HG02973 (cell line): ENCODE measurements at regions not wholly inside any gene's neighbourhood (a gene's known extent, or its start where the extent isn't known, plus 50 kb on each side); places are given as distances from the start of the nearest gene placed in this dataset.
"Not testable (repeated sequence)": the region's sequence is repeated elsewhere in the genome, so short reads cannot be mapped to it uniquely, and the experiment has no call there.

ENCODE experiments used
- ATAC-seq: cut with Tn5 transposase; IDR thresholded peaks from one replicate; pipeline ENCODE4 v1.9.1; 2021; ENCODE audit warnings: moderate library complexity; ENCODE audit not compliant: unreplicated experiment

DNA sequence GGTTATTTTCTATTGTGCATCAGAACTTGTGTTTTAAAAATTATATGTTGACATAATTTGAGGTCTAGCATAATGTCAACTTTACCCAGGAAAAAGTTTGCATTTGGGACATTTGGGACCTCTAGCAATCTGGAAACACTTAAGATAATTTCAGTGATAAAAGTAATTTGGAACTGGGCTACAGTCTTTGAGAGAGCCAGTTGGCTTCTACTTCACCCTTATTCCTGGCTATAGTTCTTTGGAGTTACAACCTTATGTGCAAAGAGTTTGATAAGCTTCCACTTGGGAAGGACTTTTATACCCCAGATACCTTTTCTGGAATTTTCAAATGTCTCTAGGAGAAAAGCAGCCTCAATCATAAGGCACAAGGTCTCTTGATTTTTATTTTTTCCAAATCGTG is 139.3 kb downstream of the ARRDC3 start:
- ATAC-seq = no peak

DNA sequence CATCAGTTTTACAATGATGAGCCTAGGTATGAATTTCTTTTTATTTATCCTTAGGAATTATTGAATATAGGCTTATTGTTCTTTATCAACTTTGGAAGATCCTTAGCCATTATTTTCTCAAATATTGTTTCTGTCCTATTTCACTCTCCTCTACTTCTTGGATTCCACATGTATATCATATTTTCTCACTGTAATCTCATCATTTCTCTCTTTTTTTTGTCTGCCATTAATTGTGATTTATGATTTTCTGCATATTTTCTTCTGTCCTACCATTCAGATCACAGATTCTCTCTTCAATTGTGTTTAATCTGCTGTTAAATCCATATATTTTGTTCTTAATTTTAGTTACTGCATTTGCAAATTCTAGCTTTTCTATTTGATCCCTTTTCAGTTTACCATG is 139.8 kb downstream of the ARRDC3 start:
- no peak for ATAC-seq

DNA sequence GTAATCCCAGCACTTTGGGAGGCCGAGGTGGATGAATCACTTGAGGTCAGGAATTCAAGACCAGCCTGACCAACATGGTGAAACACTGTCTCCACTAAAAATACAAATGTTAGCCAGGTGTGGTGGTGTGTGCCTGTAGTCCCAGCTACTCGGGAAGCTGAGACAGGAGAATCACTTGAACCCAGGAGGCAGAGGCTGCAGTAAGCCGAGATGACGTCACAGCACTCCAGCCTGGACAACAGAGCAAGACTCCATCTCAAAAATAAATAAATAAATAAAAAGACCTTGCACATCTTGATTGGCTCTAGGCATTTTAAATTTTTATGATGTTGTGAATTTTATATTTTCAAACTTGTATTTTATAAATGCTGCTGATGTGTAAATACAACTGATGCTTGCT is 141.7 kb downstream of the ARRDC3 start:
- ATAC-seq = not testable (repeated sequence)

DNA sequence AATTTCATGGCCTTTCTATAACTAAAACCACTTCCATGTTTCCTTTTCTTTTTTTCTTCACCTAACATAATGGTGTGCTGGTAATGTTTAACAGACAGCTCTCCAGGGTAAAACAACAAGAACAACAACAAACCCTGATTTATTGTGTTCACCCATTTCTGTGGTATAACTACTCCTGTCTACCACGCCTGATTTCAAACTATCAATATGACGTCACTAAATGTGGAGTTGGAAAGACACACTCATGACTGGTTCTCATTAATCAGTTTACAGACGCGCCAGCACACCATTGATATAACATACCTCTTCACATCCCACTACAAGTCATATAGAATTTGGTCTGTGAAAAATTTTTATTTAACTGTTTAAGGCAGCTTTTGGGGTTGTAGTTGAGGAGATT is 142.9 kb downstream of the ARRDC3 start:
- no peak for ATAC-seq

DNA sequence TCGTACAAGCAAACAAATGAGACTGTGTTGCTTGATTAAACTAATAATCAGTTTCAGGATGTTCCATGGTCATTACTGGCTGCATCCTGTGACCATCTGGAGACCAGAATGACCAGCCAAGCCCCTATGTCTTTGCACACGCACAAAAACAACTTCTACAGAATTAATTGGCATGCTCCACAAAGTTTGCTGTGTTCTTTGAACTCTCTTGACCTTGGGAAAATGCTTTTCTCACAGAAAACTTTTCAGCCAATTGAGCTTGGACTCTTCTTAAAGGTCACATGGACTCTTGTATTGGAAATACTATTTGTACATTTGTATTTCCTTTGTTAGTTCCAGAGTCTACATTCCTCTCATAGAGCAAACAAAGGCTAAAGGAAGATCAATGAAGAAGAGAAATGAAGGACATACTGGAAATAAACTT is 147.8 kb downstream of the ARRDC3 start:
- ATAC-seq = no peak

DNA sequence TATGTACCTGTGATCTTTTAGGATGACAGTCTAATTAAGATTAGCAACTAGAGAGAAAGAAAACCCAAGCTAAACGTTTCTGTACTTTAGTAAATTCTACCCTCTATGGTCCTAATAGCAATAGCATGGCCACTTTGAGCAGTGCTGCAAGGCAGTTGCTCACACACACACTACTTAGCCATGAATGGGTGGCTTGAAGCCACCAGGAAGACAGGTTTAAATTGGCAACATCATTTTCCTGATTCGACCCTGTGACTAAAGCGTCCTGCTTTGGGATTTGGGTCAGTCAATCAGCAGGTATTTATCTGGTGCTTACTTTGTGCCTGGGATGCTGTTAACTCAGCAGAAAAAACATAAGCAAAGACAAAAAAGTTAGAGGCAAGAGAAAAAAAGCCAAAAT is 150.6 kb downstream of the ARRDC3 start:
- no peak for ATAC-seq

DNA sequence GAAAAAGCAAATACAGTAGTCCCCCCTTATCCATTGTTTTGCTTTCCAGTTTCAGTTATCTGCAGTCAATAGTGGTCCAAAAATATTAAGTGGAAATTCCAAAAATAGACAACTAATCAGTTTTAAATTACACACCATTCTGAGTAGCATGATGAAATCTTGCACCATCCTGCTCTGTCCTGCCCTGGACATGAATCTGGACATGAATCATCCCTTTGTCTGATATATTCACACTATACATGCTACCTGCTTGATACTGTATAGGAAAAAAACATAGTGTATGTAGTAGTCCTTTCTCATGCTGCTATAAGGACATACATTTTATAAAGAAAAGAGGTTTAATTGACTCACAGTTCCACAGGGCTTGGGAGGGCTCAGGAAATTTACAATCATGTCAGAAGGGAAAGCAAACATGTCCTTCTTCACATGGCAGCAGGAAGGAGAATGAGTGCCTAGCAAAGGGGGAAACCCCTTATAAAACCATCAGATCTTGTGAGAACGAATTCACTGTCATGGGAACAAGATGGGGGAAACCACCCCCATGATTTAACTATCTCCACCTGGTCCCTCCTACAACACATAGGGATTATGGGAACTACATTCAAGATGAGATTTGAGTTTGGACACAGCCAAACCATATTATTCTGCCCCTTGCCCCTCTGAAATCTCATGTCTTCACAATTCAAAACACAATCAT is 153.9 kb downstream of the ARRDC3 start:
- no peak for ATAC-seq

DNA sequence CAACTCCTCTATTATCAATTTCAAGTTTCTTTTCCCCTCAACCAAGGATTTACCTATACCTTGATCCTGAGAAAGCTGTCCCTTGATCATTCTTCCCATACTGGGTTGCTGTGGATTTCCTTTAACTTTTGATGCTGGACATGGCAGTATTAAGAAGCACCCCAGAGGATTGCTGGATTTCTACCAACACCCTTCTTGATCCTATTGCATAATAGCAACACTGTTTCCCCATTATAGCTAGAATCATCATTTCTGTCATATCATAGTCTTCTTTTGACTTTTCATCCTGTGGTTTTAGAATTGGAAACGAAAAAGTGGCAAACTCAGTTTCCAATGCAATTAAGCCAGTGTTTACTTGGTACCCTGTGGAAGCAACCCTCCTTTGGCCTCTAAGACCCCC is 154.9 kb downstream of the ARRDC3 start:
- ATAC-seq = no peak

DNA sequence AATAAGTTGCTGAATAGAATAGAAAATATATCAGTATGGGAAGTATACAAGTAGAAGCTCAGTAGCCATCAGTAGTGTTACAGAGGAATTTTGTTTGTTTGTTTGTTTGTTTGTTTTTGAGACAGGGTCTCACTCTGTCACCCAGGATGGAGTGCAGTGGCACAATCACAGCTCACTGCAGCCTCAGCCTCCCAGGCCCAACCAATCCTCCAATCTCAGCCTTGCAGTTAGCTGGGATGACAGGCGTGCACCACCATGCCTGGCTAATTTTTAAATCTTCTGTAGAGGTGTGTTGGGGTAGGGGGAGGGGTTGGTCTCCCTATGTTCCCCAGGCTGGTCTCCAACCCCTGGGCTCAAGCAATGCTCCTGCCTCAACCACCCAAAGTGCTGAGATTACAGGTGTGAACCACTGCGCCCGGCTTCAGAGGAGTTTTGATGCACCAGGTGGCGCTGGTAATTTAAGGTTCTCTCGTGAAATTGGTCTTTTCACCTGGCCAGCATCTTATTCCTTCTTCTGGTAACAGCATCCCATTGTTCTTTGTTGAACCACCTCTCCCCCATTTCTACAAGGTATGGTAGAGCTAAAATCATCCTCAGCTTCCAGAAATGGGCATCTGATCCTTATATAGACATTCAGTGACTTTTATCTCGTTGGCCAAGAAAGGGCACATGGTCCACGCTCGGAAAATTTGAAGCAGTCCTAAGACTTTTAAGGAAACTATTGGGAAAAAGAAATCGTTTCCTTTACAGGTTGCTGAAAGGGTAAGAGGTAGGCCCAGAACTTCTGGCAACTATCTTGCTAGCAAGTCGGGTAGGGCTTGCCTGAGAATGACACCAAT is 157.1 kb downstream of the ARRDC3 start:
- peak; percentile 82 for ATAC-seq

DNA sequence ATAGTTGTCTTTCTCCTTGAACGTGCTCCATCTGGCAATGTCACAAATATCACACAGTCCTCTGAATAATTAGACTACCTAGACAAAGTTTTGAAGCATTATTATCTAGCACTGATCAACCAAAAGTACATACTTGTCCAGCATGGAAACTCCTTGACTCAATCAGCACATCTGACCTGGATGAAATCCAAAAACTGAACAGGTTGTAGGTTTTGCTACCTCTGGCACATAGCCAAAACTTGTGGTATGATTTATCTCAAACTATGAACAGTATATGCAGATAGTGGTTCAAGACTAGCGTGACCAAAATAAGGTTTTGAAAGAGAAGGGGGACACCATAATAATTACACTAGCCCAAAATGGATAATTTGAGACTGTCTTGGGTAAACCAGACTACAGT is 158.1 kb downstream of the ARRDC3 start:
- no peak for ATAC-seq

DNA sequence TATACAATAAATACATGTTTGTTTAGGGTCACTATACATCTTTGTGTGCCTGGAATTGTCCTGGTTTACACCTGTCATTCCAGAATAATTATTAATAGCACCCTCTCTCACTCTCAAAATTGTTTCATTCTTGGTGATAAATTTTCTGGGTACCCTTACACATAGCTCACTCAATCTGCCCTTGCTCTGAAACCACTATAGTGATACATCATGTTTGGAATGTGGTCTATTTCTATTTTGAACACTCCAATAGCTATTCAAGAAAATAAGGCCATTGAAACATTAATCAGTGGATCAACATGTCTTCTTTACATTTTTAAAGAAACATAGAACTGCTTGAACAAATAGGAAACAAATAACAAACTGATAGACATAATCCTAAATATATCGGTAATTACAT is 158.7 kb downstream of the ARRDC3 start:
- ATAC-seq = no peak

DNA sequence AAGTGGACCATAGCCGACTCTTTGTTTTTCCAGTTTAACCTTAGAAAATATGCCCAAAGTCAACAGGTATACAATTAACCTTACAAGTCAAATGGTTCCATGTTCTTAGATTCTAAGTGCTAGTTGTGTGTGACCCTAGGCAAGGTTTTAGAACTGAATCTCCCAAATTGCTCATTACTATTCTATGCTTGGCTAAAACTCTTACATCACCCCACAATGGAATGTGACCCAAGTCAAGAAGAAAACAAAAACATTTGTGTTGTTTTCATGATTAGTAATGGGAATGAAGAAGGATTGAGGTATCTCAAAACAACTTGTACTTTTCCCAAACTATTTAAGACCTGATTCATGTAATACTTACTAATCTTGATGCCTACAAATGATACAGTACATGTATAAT is 159.2 kb downstream of the ARRDC3 start:
- ATAC-seq = no peak

DNA sequence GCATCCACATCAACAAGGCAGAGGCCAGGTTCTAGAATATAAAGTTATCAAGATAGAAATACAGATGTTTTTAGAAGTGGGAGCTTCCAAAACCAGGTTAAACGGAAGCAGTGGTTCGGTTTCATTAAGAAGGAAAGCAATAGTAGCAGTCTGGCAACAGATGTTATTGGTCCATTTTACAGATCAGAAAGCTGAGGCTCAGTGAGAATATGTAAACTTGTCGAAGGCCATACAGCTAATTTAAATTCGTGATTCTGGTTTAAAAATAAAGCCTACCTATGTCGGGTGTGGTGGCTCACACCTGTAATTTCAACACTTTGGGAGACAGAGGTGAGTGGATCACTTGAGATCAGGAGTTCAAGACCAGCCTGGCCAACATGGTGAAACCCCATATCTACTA is 160.6 kb downstream of the ARRDC3 start:
- no peak for ATAC-seq

DNA sequence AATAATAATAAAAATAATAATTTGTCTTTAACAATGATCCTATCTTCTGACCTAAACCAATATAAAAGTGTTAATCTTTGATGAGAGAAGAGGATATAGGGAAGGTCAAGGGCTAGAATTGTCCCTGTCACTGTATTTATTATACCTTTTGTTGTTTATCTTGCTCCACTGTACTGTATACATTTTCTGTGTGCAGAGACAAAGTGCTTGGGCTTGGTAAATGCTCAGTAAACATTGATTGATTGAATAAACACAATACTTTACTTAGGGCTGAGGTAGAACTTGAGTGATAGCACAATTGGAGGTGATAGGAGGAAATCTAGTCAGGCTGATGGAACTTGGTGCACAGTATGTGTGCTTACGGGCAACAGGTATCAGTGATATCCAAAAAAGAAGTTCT is 161.2 kb downstream of the ARRDC3 start:
- no peak for ATAC-seq

DNA sequence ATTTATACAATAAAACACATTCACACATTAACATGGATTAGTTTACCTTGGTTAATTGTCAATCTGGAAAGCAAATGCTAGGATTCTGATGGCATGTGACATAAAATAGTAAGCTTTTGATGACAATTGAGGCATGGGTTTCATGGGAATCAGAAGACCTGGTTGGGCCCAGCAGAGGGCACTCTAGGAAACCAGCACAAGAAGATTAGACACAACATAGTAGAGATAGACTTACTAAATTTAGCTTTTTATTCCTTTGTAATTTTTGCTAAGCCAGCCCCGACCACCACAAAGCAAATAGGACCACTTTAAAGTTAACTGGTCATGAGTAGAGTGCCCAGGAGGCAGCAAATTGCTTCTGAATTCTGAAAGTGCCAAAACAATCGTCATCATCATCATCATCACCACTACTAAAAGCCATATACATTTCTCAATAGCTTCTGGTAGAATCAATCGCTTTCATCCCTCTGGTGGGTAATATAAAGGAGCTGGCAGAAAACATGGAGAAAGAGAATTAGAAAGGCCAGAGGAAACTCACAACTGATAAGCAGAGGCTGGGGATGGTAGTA is 163.2 kb downstream of the ARRDC3 start:
- ATAC-seq = no peak

DNA sequence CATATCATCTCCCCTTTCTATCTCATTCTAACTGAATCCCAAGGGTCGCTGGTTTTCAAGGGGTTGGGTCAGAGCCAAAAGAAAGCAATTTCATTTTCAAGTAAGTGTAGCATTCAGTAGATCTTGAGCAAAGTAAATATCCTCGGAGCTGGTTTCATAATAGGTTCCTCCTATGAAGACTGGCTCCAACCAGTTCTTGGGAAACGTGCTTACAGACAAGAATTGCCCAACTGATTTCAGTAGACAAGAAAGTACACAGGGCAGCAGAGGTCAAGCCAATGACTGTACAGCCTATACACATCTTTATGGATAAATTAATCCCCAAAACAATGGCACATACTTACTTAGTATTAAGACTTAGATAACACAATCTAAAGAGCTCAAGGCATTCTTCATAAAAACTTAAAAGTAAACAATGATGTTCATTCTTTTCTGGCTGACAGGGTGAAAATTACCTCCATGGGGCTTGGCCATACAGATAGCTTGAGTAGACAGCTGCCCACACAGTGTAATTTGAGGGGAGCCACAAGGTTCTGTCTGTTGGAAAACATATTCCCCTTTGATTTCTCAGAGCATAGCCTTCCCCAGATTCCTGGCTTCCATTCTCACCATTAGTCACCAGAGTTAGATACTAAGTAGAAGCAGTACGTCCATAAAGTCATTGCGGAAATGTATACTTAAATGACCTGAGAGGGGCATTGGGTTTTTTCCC is 163.9 kb downstream of the ARRDC3 start:
- ATAC-seq = no peak

DNA sequence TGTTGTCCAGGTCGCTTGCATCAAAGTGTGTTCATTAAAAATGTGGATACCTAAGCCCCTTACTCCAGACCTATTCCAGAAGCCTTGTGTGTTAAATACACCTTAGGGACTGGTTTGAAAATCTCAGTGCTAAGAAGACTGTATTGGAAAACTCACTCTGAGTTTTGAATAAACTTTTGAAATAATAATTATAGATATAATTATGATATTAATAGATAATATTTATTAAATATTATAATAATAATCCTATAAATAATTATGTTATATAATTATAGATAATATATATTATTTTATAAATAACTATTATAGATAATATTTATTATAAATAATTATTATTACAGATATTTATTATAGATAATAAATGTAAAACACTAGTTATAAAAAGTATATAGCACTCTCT is 165.3 kb downstream of the ARRDC3 start:
- ATAC-seq = no peak

DNA sequence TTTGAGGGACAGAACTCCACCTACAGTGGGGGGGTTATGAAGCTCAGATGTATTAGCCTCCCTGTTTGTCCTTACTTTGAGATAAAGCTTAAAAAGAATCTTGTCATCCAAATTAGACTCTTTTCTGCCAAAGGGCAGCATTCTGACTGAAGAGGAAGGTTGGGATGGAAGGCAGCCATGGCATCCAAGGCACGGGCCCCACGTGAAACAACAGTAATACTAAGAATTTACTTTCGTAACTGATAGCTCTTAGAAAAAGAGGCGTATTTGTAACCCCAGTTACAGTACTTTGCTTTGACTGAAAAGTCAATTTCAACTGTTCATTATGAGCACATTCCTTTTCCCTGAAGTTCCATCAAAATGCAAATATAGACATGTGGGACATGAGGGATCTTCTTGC is 168.5 kb downstream of the ARRDC3 start:
- no peak for ATAC-seq
